ENCODE measurements at regions not wholly inside any gene's neighbourhood (a gene's known extent, or its start where the extent isn't known, plus 50 kb on each side); places are given as distances from the start of the nearest gene placed in this dataset.

DNA sequence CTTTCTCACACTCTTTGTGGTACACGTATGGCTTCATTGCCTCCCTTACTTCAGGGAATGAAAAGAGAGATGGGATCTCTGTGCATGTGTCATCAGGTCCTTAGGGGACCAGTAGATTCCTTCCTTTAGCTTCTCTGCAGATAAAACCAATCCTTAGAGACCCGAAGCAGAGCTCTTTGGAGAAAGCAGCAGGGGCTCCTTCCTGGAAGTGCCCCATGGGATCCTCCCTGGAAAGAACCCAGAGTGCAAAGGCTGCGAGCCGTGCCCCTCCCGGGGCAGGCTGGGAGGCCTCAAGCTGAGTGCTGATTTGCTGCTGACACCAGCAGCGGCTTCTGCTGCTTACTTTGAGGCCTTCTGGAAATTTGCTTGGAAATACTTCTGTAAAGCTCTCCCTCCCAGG is 328.6 kb upstream of the RGMA start:
- TF ChIP-seq GATA2 (IDR thresholded peaks at IDR 0.05; ENCODE audit: low read depth, low read length) (no peak), GATA3 (IDR thresholded peaks at IDR 0.05; ENCODE audit: low read depth, low read length) (no peak)

Measured in SH-SY5Y (cell line).